WERI-Rb-1 (cell line): ENCODE measurements at regions not wholly inside any gene's neighbourhood (a gene's known extent, or its start where the extent isn't known, plus 50 kb on each side); places are given as distances from the start of the nearest gene placed in this dataset.

Source experiments
- DNase-seq: peaks from one replicate; pipeline ENCODE4 v3.0.0-alpha.2; 2020
- H3K27ac ChIP-seq: fragments of 250-450 bp; sonication (Bioruptor Pico); 2 replicates; pipeline ENCODE4 v1.5.1; 2020; ENCODE audit warnings: mild to moderate bottlenecking, moderate library complexity
- H3K27me3 ChIP-seq: fragments of 250-450 bp; sonication (Bioruptor Pico); 2 replicates; pipeline ENCODE4 v1.5.1; 2021; ENCODE audit warnings: mild to moderate bottlenecking, low read depth, moderate library complexity; ENCODE audit not compliant: insufficient read depth, severe bottlenecking
- H3K36me3 ChIP-seq: fragments of 250-450 bp; sonication (Bioruptor Pico); 2 replicates; pipeline ENCODE4 v1.5.1; 2020; ENCODE audit warnings: mild to moderate bottlenecking, moderate library complexity
- H3K4me3 ChIP-seq: 2 replicates; pipeline ENCODE4 v1.5.1; 2011; ENCODE audit warnings: low read depth, mild to moderate bottlenecking, control low read depth, low read length
- H3K9me3 ChIP-seq: fragments of 250-450 bp; sonication (Bioruptor Pico); 2 replicates; pipeline ENCODE4 v1.5.1; 2021; ENCODE audit warnings: mild to moderate bottlenecking, moderate library complexity; ENCODE audit not compliant: severe bottlenecking
- TF ChIP-seq, protein P1 (sequence below): IDR thresholded peaks from 2 replicates; pipeline ENCODE4 v1.5.1; 2011; ENCODE audit warnings: low read depth, mild to moderate bottlenecking, control low read depth, inconsistent platforms, low read length

GRCh38 chr18:38884050-38884449 lies 1318.5 kb upstream of the CELF4 start:
- Histone ChIP-seq H3K4me3 (no peak overlapping the region), H3K27me3 (no peaks in the 10 kb centered on the region), H3K36me3 (no peaks in the 10 kb centered on the region), H3K9me3 (no peaks in the 10 kb centered on the region), H3K27ac (no peak overlapping the region)
- TF ChIP-seq, protein P1, sequence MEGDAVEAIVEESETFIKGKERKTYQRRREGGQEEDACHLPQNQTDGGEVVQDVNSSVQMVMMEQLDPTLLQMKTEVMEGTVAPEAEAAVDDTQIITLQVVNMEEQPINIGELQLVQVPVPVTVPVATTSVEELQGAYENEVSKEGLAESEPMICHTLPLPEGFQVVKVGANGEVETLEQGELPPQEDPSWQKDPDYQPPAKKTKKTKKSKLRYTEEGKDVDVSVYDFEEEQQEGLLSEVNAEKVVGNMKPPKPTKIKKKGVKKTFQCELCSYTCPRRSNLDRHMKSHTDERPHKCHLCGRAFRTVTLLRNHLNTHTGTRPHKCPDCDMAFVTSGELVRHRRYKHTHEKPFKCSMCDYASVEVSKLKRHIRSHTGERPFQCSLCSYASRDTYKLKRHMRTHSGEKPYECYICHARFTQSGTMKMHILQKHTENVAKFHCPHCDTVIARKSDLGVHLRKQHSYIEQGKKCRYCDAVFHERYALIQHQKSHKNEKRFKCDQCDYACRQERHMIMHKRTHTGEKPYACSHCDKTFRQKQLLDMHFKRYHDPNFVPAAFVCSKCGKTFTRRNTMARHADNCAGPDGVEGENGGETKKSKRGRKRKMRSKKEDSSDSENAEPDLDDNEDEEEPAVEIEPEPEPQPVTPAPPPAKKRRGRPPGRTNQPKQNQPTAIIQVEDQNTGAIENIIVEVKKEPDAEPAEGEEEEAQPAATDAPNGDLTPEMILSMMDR = no peak
- DNase-seq = no peak

DNA sequence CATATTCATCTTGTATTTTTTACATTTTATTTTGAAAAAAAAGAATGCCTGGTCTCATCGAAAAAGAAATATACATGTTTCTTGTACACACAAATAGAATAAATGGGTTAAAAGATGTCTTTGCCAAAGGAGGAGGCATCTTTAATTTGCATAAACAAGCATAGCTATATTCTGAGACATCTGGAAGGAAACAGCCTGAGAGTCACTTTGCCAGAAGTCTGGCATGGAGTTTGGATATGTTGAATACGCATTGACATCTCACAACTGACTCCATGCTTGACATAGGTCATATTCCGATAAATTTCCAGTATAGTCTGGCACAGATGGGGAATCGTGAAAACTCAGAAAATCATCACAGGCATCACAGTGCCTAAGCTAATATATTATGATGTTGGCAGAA lies 1317.5 kb upstream of the CELF4 start:
- no peak overlapping the region for H3K4me3 ChIP-seq
- H3K36me3 ChIP-seq = no peaks in the 10 kb centered on the region
- no peak overlapping the region for H3K27ac ChIP-seq
- TF ChIP-seq, protein P1 = no peak
- no peak for DNase-seq
- no peaks in the 10 kb centered on the region for H3K27me3 ChIP-seq
- no peaks in the 10 kb centered on the region for H3K9me3 ChIP-seq

DNA sequence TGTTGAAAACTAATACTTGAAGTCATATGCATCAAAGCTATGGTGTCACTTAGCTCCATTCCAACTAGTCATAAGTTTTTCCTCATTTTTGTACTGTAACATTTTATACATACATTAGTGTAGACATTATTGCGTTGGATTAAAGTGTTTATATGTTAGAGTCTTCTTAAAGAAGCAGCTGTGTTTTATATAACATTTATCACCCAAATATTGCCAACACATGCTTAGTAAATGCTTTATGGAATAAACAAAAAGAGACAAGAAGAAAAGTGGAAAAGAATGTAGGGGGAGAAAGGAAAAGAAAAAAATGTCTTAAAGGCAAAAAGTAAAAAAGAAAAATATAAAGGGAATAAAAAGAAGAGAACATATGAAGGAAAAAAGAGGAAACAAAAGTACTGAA lies 1314.3 kb upstream of the CELF4 start:
- Histone ChIP-seq H3K4me3 (no peak overlapping the region), H3K36me3 (no peaks in the 10 kb centered on the region), H3K27ac (no peak overlapping the region), H3K27me3 (no peaks in the 10 kb centered on the region), H3K9me3 (no peaks in the 10 kb centered on the region)
- DNase-seq = no peak
- TF ChIP-seq, protein P1 = no peak

DNA sequence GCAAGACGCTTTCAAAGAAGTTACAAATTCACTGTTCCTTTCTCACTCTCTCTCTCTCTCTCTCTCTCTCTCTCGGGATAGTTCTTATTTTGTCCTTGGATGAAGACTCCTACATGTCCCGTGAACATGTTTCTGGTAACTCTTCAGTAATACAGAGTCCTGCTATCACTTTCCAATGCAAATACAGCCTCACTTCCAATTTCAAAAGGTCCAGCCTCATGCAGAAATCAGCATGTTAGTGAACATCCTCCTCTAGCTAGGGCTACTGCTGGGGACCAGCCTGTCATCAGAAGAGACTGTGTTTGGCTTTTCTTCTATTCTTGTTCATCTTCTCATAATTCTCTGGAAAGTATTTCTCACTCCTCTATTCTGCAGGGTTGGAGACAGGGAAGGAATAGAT lies 1306.7 kb upstream of the CELF4 start:
- no peaks in the 10 kb centered on the region for H3K36me3 ChIP-seq
- TF ChIP-seq, protein P1 = no peak
- no peaks in the 10 kb centered on the region for H3K9me3 ChIP-seq
- H3K4me3 ChIP-seq = no peak overlapping the region
- no peak for DNase-seq
- H3K27ac ChIP-seq = no peak overlapping the region
- H3K27me3 ChIP-seq = no peaks in the 10 kb centered on the region

DNA sequence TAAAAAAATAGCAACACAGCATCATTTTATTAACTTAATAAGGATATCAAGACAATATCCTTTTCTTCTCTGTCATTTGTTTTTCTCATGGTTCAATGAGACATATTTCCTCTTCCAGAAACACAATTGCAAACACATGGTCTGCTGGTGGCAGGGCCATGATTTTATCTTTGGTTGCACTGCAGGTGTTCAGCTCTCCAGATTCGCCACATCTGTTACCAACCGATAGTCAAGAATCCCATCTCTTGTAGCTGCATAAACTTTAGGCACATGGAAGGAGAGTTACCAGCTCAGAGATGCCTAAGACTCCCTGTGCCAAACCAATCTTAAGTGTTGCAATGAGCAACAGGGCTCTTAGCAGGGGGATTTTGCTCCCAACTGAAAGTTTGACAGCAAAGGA lies 1303.2 kb upstream of the CELF4 start:
- Histone ChIP-seq H3K9me3 (no peaks in the 10 kb centered on the region), H3K36me3 (no peaks in the 10 kb centered on the region), H3K27ac (no peak overlapping the region), H3K27me3 (no peaks in the 10 kb centered on the region), H3K4me3 (no peak overlapping the region)
- TF ChIP-seq, protein P1 = no peak
- no peak for DNase-seq

- H3K27me3 ChIP-seq = no peaks in the 10 kb centered on the region
- no peak overlapping the region for H3K27ac ChIP-seq
- no peak overlapping the region for H3K4me3 ChIP-seq
- H3K36me3 ChIP-seq = no peaks in the 10 kb centered on the region
- no peak for DNase-seq
- no peaks in the 10 kb centered on the region for H3K9me3 ChIP-seq
- TF ChIP-seq, protein P1 = no peak
Observed at GRCh38 chr18:38867680-38868079, 1302.1 kb upstream of the CELF4 start.
